HG03378 (cell line): ENCODE measurements at regions not wholly inside any gene's neighbourhood (a gene's known extent, or its start where the extent isn't known, plus 50 kb on each side); places are given as distances from the start of the nearest gene placed in this dataset.

Experiments
- ATAC-seq: cut with Tn5 transposase; IDR thresholded peaks from one replicate; pipeline ENCODE4 v1.9.1; 2021; ENCODE audit warnings: mild to moderate bottlenecking, moderate library complexity; ENCODE audit not compliant: unreplicated experiment

GRCh38 chr20:11076434-11077105, 402.8 kb upstream of the JAG1 start:
- ATAC-seq = no peak

GRCh38 chr20:11077226-11077625, 403.4 kb upstream of the JAG1 start:
- ATAC-seq = no peak

- no peak for ATAC-seq
Measured at GRCh38 chr20:11080010-11080409, 406.2 kb upstream of the JAG1 start.

GRCh38 chr20:11080781-11081377, 407.1 kb upstream of the JAG1 start:
- no peak for ATAC-seq

GRCh38 chr20:11083841-11084240, 410.0 kb upstream of the JAG1 start:
- ATAC-seq = no peak

GRCh38 chr20:11084508-11084907, 410.7 kb upstream of the JAG1 start:
- no peak for ATAC-seq

- ATAC-seq = no peak
Measured at GRCh38 chr20:11086970-11087369, 413.2 kb upstream of the JAG1 start.

GRCh38 chr20:11090751-11091150, 417.0 kb upstream of the JAG1 start:
- ATAC-seq = no peak

GRCh38 chr20:11091511-11091910, 417.7 kb upstream of the JAG1 start:
- ATAC-seq = no peak

GRCh38 chr20:11092151-11092550, 418.4 kb upstream of the JAG1 start:
- no peak for ATAC-seq

GRCh38 chr20:11094196-11094595, 420.4 kb upstream of the JAG1 start:
- no peak for ATAC-seq

- ATAC-seq = no peak
Measured at GRCh38 chr20:11094711-11095110, 420.9 kb upstream of the JAG1 start.

- ATAC-seq = no peak
Measured at GRCh38 chr20:11098888-11099287, 425.1 kb upstream of the JAG1 start.

GRCh38 chr20:11101243-11101642, 427.4 kb upstream of the JAG1 start:
- no peak for ATAC-seq

GRCh38 chr20:11101696-11102095, 427.9 kb upstream of the JAG1 start:
- no peak for ATAC-seq

- ATAC-seq = no peak
Measured at GRCh38 chr20:11103866-11104265, 430.1 kb upstream of the JAG1 start.

- no peak for ATAC-seq
Measured at GRCh38 chr20:11108102-11108810, 434.5 kb upstream of the JAG1 start.

- ATAC-seq = no peak
Measured at GRCh38 chr20:11110535-11110934, 436.7 kb upstream of the JAG1 start.

GRCh38 chr20:11111191-11111590, 437.4 kb upstream of the JAG1 start:
- no peak for ATAC-seq

GRCh38 chr20:11112832-11113231, 439.0 kb upstream of the JAG1 start:
- ATAC-seq = no peak

- ATAC-seq = no peak
Measured at GRCh38 chr20:11114382-11114781, 440.6 kb upstream of the JAG1 start.

GRCh38 chr20:11117808-11118528, 444.2 kb upstream of the JAG1 start:
- no peak for ATAC-seq
